Lower leg skin (tissue), 4 donors: ENCODE measurements at regions not wholly inside any gene's neighbourhood (a gene's known extent, or its start where the extent isn't known, plus 50 kb on each side); places are given as distances from the start of the nearest gene placed in this dataset.

Source experiments
- DNase-seq, 2 donors: peaks; one replicate each; pipeline ENCODE4 v3.0.0-alpha.2; 2019; ENCODE audit warnings: low spot score in 2 of 2
- H3K4me3 ChIP-seq: fragments of 200-600 bp; sonication (generic); 2 replicates; pipeline ENCODE4 v1.5.1; 2017; ENCODE audit warnings: mild to moderate bottlenecking, low read depth; ENCODE audit not compliant: poor library complexity, severe bottlenecking
- CTCF ChIP-seq, 3 donors: fragments of 450-650 bp; IDR thresholded peaks; one replicate each; pipeline ENCODE4 v1.5.1; 2016; ENCODE audit warnings: antibody characterized with exemption in 3 of 3, mild to moderate bottlenecking in 3 of 3, moderate library complexity in 2 of 3
- POLR2A ChIP-seq, 2 donors: fragments of 450-650 bp; IDR thresholded peaks; one replicate each; pipeline ENCODE4 v1.6.1; 2016 to 2017; ENCODE audit warnings: antibody characterized with exemption in 2 of 2, mild to moderate bottlenecking in 1 of 2, moderate library complexity in 1 of 2
- WGBS, 2 donors: methylation state at CpG; one replicate each; pipeline ENCODE4 v1.1.5; 2018; 5-methylcytosine and 5-hydroxymethylcytosine counted together
- intact Hi-C: fragments of 100-400 bp; cut with DNase I; formaldehyde crosslinking; loops from one replicate; pipeline ENCODE4 v1.15.0; 2023; ENCODE audit warnings: low total_unique reads

- 60 to 72% methylated on average over 14 of the region's 14 CpGs for WGBS, 2 donors
- DNase-seq: no peak
- no peak overlapping the region for H3K4me3 ChIP-seq
- intact Hi-C loops: no loop called here
- no peak for TF ChIP-seq POLR2A (IDR thresholded peaks at IDR 0.05)
- TF ChIP-seq CTCF (IDR thresholded peaks at IDR 0.05): no peak
Observed at GRCh38 chr22:48313175-48313830, 1514.4 kb downstream of the BRD1 start.

- intact Hi-C loops: no loop called here
- no peak overlapping the region for H3K4me3 ChIP-seq
- no peak for DNase-seq
- WGBS, 2 donors: 69 to 75% methylated on average over 10 of the region's 10 CpGs
- no peak for TF ChIP-seq CTCF (IDR thresholded peaks at IDR 0.05)
- no peak for TF ChIP-seq POLR2A (IDR thresholded peaks at IDR 0.05)
Observed at GRCh38 chr22:48310740-48311139, 1516.9 kb downstream of the BRD1 start.

GRCh38 chr22:48310289-48310688, 1517.4 kb downstream of the BRD1 start:
- TF ChIP-seq POLR2A (IDR thresholded peaks at IDR 0.05): no peak
- TF ChIP-seq CTCF (IDR thresholded peaks at IDR 0.05): no peak
- no peak for DNase-seq
- 66 to 67% methylated on average over 6 of the region's 6 CpGs for WGBS, 2 donors
- intact Hi-C loops: no loop called here
- H3K4me3 ChIP-seq: no peak overlapping the region

GRCh38 chr22:48309836-48310235, 1517.8 kb downstream of the BRD1 start:
- intact Hi-C loops: no loop called here
- TF ChIP-seq POLR2A (IDR thresholded peaks at IDR 0.05) (no peak), CTCF (IDR thresholded peaks at IDR 0.05) (no peak)

GRCh38 chr22:48309115-48309705, 1518.5 kb downstream of the BRD1 start:
- DNase-seq: no peak
- no peak for TF ChIP-seq POLR2A (IDR thresholded peaks at IDR 0.05)
- TF ChIP-seq CTCF (IDR thresholded peaks at IDR 0.05): no peak
- H3K4me3 ChIP-seq: no peak overlapping the region
- WGBS, 2 donors: 78% methylated on average over 10 to 18 of the region's 18 CpGs
- intact Hi-C loops: no loop called here

More at GRCh38 chr22:48309836-48310235, 1517.8 kb downstream of the BRD1 start:
- no peak for DNase-seq
- WGBS, 2 donors: 39 to 44% methylated on average over 8 of the region's 8 CpGs
- no peak overlapping the region for H3K4me3 ChIP-seq

GRCh38 chr22:48307931-48308330, 1519.7 kb downstream of the BRD1 start:
- WGBS, 2 donors: 85 to 92% methylated on average over 7 of the region's 7 CpGs
- H3K4me3 ChIP-seq: no peak overlapping the region
- DNase-seq: no peak
- TF ChIP-seq POLR2A (IDR thresholded peaks at IDR 0.05) (no peak), CTCF (IDR thresholded peaks at IDR 0.05) (no peak)
- intact Hi-C loops: no loop called here
